GM23338 (cell line): ENCODE measurements at regions not wholly inside any gene's neighbourhood (a gene's known extent, or its start where the extent isn't known, plus 50 kb on each side); places are given as distances from the start of the nearest gene placed in this dataset.

Experiments used
- ATAC-seq: fragments of 200-7000 bp; cut with Tn5 transposase; 3 replicates; pipeline ENCODE4 v1.9.1; 2020
- DNase-seq: peaks from one replicate; pipeline ENCODE4 v3.0.0-alpha.2; 2015; ENCODE audit warnings: low spot score
- H2AFZ ChIP-seq: fragments of 200-600 bp; sonication (generic); 2 replicates; pipeline ENCODE4 v1.8.0; 2016; ENCODE audit warnings: antibody characterized with exemption, mild to moderate bottlenecking, moderate library complexity
- H3F3A ChIP-seq: fragments of 200-600 bp; sonication (generic); replicated peaks from 2 replicates; pipeline ENCODE4 v1.8.0; 2017; ENCODE audit warnings: antibody characterized with exemption, mixed run types, low read depth
- H3K27ac ChIP-seq: fragments of 200-600 bp; sonication (generic); 2 replicates; pipeline ENCODE4 v1.6.1; 2016; ENCODE audit warnings: low read depth
- H3K27me3 ChIP-seq: fragments of 200-600 bp; sonication (generic); 2 replicates; pipeline ENCODE4 v1.8.0; 2016; ENCODE audit warnings: mild to moderate bottlenecking, mixed run types, moderate library complexity; ENCODE audit not compliant: insufficient read depth
- H3K36me3 ChIP-seq: fragments of 200-600 bp; sonication (generic); 2 replicates; pipeline ENCODE4 v1.8.0; 2016; ENCODE audit warnings: mild to moderate bottlenecking; ENCODE audit not compliant: insufficient read depth
- H3K4me1 ChIP-seq: fragments of 200-600 bp; sonication (generic); 2 replicates; pipeline ENCODE4 v1.8.0; 2016; ENCODE audit warnings: mild to moderate bottlenecking, moderate library complexity; ENCODE audit not compliant: insufficient read depth
- H3K4me2 ChIP-seq: fragments of 200-600 bp; sonication (generic); 2 replicates; pipeline ENCODE4 v1.7.1; 2017; ENCODE audit warnings: mixed run types
- H3K4me3 ChIP-seq: fragments of 200-600 bp; sonication (generic); 2 replicates; pipeline ENCODE4 v1.6.1; 2016; ENCODE audit warnings: mixed run types
- H3K79me2 ChIP-seq: fragments of 200-600 bp; sonication (generic); replicated peaks from 2 replicates; pipeline ENCODE4 v1.8.0; 2017; ENCODE audit warnings: mild to moderate bottlenecking; ENCODE audit not compliant: insufficient read depth
- H3K9me2 ChIP-seq: fragments of 200-600 bp; sonication (generic); 2 replicates; pipeline ENCODE4 v1.8.0; 2017; ENCODE audit not compliant: insufficient read depth
- H4K20me1 ChIP-seq: fragments of 200-600 bp; sonication (generic); replicated peaks from 2 replicates; pipeline ENCODE4 v1.8.0; 2017; ENCODE audit warnings: mild to moderate bottlenecking; ENCODE audit not compliant: insufficient read depth
- H3K27ac Mint-ChIP-seq: 2 replicates; pipeline ENCODE4 v1.8.0; 2020; ENCODE audit warnings: inconsistent platforms, mild to moderate bottlenecking, moderate library complexity, mixed read lengths
- H3K27me3 Mint-ChIP-seq: 3 replicates; pipeline ENCODE4 v1.8.0; 2022; ENCODE audit warnings: low read depth, mild to moderate bottlenecking, moderate library complexity, mixed read lengths, inconsistent platforms; ENCODE audit not compliant: insufficient read depth, poor library complexity
- H3K36me3 Mint-ChIP-seq: 3 replicates; pipeline ENCODE4 v1.8.0; 2021; ENCODE audit warnings: low read depth, mild to moderate bottlenecking, inconsistent platforms, moderate library complexity, mixed read lengths
- H3K4me1 Mint-ChIP-seq: 3 replicates; pipeline ENCODE4 v1.8.0; 2020; ENCODE audit warnings: mild to moderate bottlenecking, inconsistent platforms, mixed read lengths
- H3K4me3 Mint-ChIP-seq: 3 replicates; pipeline ENCODE4 v1.8.0; 2021; ENCODE audit warnings: moderate library complexity, mild to moderate bottlenecking, inconsistent platforms, mixed read lengths
- H3K9me3 Mint-ChIP-seq: 3 replicates; pipeline ENCODE4 v1.8.0; 2020; ENCODE audit warnings: moderate library complexity, mild to moderate bottlenecking, inconsistent platforms, mixed read lengths
- CREB1 ChIP-seq: fragments of 250-450 bp; sonication (Bioruptor Pico); IDR thresholded peaks from 2 replicates; pipeline ENCODE4 v1.5.0; 2020; ENCODE audit warnings: low read depth, mild to moderate bottlenecking, moderate library complexity
- CTCF ChIP-seq, 2 experiments: fragments of 200-600 bp in 1 of 2; sonication (generic) in 1 of 2; conservative IDR thresholded peaks; 2 replicates each; pipeline versions ENCODE4 v1.5.1 to v1.6.1; 2016 to 2017; ENCODE audit warnings: antibody characterized with exemption in 2 of 2, low read depth in 2 of 2, mild to moderate bottlenecking in 2 of 2, moderate library complexity in 1 of 2
- ETS1 ChIP-seq: IDR thresholded peaks from 2 replicates; pipeline ENCODE4 v1.6.1; 2016; ENCODE audit warnings: antibody characterized with exemption
- EZH2 ChIP-seq: fragments of 200-600 bp; sonication (generic); IDR thresholded peaks from one replicate; pipeline ENCODE4 v1.8.0; 2017; ENCODE audit warnings: antibody characterized with exemption, mild to moderate bottlenecking, low read depth; ENCODE audit not compliant: unreplicated experiment
- EZH2phosphoT487 ChIP-seq: fragments of 200-600 bp; sonication (generic); IDR thresholded peaks from one replicate; pipeline ENCODE4 v1.8.1; 2018; ENCODE audit warnings: antibody characterized with exemption; ENCODE audit not compliant: unreplicated experiment
- NANOG ChIP-seq: IDR thresholded peaks from 2 replicates; pipeline ENCODE4 v1.6.1; 2016; ENCODE audit warnings: antibody characterized with exemption, borderline replicate concordance
- POLR2AphosphoS5 ChIP-seq: IDR thresholded peaks from 2 replicates; pipeline ENCODE4 v1.6.1; 2016; ENCODE audit warnings: antibody characterized with exemption, low read depth
- ZNF462 ChIP-seq: fragments of 250-450 bp; sonication (Bioruptor Pico); IDR thresholded peaks from 2 replicates; pipeline ENCODE4 v1.5.0; 2020; ENCODE audit warnings: mild to moderate bottlenecking, moderate library complexity

GRCh38 chr3:175898194-175898593, 1039.1 kb downstream of the NAALADL2 start (continued):
- no peak for TF ChIP-seq EZH2phosphoT487
- TF ChIP-seq CTCF (conservative IDR thresholded peaks at IDR 0.05; ENCODE audit: low read depth in 2 of 2): no peak
- TF ChIP-seq POLR2AphosphoS5: no peak
- TF ChIP-seq NANOG: no peak

GRCh38 chr3:175896655-175897054, 1037.5 kb downstream of the NAALADL2 start:
- 0 out of 2 replicates have a peak, but pooled peaks cover 4% of the 10 kb centered on the region for H3K9me2 ChIP-seq
- H3K9me3 Mint-ChIP-seq: peaks cover 3% of the 10 kb centered on the region; the same call in 1 of the 3 replicates
- no peak overlapping the region for H3K4me2 ChIP-seq
- H4K20me1 ChIP-seq: no peaks in the 10 kb centered on the region
- H3K27me3 ChIP-seq: no peaks in the 10 kb centered on the region
- no peak overlapping the region for H3K27ac ChIP-seq
- 0 out of 2 replicates have a peak, but pooled peaks cover 9% of the 10 kb centered on the region for H3K4me1 ChIP-seq
- H3K79me2 ChIP-seq: no peaks in the 10 kb centered on the region
- DNase-seq (no peak), ATAC-seq (no peak)
- peaks cover 10% of the 10 kb centered on the region; the same call in 2 of the 3 replicates for H3K4me1 Mint-ChIP-seq
- H3F3A ChIP-seq: no peaks in the 10 kb centered on the region
- TF ChIP-seq NANOG: no peak
- H3K4me3 Mint-ChIP-seq: no peak overlapping the region
- H3K27me3 Mint-ChIP-seq: peaks cover 2% of the 10 kb centered on the region
- H3K4me3 ChIP-seq: no peak overlapping the region
- no peaks in the 10 kb centered on the region for H3K36me3 ChIP-seq
- no peak overlapping the region for H2AFZ ChIP-seq
- H3K27ac Mint-ChIP-seq: no peak overlapping the region
- H3K36me3 Mint-ChIP-seq: no peaks in the 10 kb centered on the region

- Mint-ChIP-seq H3K4me1 (peaks cover under 1% of the 10 kb centered on the region; the same call in 1 of the 3 replicates), H3K27ac (no peak overlapping the region), H3K36me3 (no peaks in the 10 kb centered on the region), H3K9me3 (peaks cover 3% of the 10 kb centered on the region; the same call in 1 of the 3 replicates), H3K27me3 (peaks cover 2% of the 10 kb centered on the region), H3K4me3 (no peak overlapping the region)
- Histone ChIP-seq H3K79me2 (no peaks in the 10 kb centered on the region), H2AFZ (no peak overlapping the region), H4K20me1 (no peaks in the 10 kb centered on the region), H3K4me3 (no peak overlapping the region), H3K4me1 (0 out of 2 replicates have a peak, but pooled peaks cover under 1% of the 10 kb centered on the region), H3K36me3 (no peaks in the 10 kb centered on the region), H3F3A (no peaks in the 10 kb centered on the region), H3K27me3 (no peaks in the 10 kb centered on the region), H3K9me2 (0 out of 2 replicates have a peak, but pooled peaks cover 4% of the 10 kb centered on the region), H3K27ac (no peak overlapping the region), H3K4me2 (no peak overlapping the region)
- ATAC-seq (no peak), DNase-seq (no peak)
- no peak for TF ChIP-seq ETS1
- TF ChIP-seq ZNF462 (CRISPR knock-in tag): no peak
- no peak for TF ChIP-seq CREB1 (CRISPR knock-in tag)
- no peak for TF ChIP-seq CTCF (conservative IDR thresholded peaks at IDR 0.05; ENCODE audit: low read depth in 2 of 2)
- no peak for TF ChIP-seq NANOG
- no peak for TF ChIP-seq EZH2
Observed at GRCh38 chr3:175895731-175896130, 1036.6 kb downstream of the NAALADL2 start.
